H1 (cell line): ENCODE measurements at regions not wholly inside any gene's neighbourhood (a gene's known extent, or its start where the extent isn't known, plus 50 kb on each side); places are given as distances from the start of the nearest gene placed in this dataset.

Experiments
- BACH1 ChIP-seq: IDR thresholded peaks from 2 replicates; pipeline ENCODE4 v1.6.1; 2012; ENCODE audit warnings: low read length, improper control_type of control experiment
- GTF2F1 ChIP-seq: IDR thresholded peaks from 2 replicates; pipeline ENCODE4 v1.6.1; 2012; ENCODE audit warnings: low read depth, low read length, improper control_type of control experiment, borderline replicate concordance
- POLR2AphosphoS5 ChIP-seq: IDR thresholded peaks from 2 replicates; pipeline ENCODE4 v1.6.1; 2011; ENCODE audit warnings: low read depth, low read length
- TAF7 ChIP-seq: optimal IDR thresholded peaks from 2 replicates; pipeline ENCODE3; 2011; ENCODE audit warnings: low read depth, mild to moderate bottlenecking, inconsistent platforms, low read length, moderate library complexity, borderline replicate concordance
- TCF12 ChIP-seq: IDR thresholded peaks from 2 replicates; pipeline ENCODE4 v1.6.1; 2011; ENCODE audit warnings: low read depth, mild to moderate bottlenecking, low read length
- TF ChIP-seq, protein P1 (sequence below): fragments of 300-600 bp; sonication (generic); IDR thresholded peaks from 2 replicates; pipeline ENCODE4 v1.7.1; 2012; ENCODE audit warnings: low read length, moderate library complexity, mild to moderate bottlenecking, inconsistent platforms; ENCODE audit not compliant: insufficient replicate concordance
- TF ChIP-seq, protein P2 (sequence below): IDR thresholded peaks from 2 replicates; pipeline ENCODE4 v1.6.1; 2012; ENCODE audit warnings: inconsistent platforms
- TF ChIP-seq, protein P3 (sequence below), 3 experiments: IDR thresholded peaks; 1 replicate in 2 of 3; 2 replicates in 1 of 3; pipeline versions ENCODE4 v1.5.1 to v1.6.1; 2011; ENCODE audit warnings: low read length in 3 of 3, mild to moderate bottlenecking in 3 of 3, inconsistent platforms in 2 of 3, low read depth in 1 of 3, moderate library complexity in 1 of 3; ENCODE audit not compliant: insufficient read depth in 1 of 3; ENCODE audit errors: control extremely low read depth in 1 of 3

DNA sequence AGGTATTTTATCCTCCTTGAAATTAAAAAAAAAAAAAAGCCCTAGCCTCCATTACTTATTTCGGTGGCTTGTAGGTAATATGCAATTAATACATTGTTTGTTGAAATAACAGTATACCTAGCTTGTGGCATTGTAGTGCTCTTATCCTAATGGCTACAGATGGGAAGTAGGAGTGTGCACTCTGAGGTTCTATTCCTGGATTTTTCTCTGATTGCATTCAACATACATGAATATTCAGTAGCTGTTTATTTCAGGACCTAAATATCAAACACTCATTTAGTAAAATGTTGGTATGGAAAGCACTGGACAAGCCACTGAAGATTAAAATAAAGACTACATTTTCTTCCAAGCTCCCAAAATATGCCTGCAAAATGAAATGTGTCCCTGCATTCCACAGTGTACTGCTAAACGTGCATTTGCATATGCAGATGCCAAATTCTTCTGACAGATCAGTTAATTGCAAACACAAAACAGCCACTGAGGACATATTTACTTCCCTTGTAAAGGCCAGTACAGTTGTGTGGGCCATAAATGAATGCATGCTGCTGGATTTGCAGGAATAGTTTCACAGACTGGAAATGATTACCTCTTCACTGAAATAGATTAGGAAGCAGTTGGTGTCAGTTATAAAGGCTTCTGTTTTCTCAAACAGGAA lies 826.1 kb downstream of the PRELID2 start (continued):
- TF ChIP-seq, protein P1, sequence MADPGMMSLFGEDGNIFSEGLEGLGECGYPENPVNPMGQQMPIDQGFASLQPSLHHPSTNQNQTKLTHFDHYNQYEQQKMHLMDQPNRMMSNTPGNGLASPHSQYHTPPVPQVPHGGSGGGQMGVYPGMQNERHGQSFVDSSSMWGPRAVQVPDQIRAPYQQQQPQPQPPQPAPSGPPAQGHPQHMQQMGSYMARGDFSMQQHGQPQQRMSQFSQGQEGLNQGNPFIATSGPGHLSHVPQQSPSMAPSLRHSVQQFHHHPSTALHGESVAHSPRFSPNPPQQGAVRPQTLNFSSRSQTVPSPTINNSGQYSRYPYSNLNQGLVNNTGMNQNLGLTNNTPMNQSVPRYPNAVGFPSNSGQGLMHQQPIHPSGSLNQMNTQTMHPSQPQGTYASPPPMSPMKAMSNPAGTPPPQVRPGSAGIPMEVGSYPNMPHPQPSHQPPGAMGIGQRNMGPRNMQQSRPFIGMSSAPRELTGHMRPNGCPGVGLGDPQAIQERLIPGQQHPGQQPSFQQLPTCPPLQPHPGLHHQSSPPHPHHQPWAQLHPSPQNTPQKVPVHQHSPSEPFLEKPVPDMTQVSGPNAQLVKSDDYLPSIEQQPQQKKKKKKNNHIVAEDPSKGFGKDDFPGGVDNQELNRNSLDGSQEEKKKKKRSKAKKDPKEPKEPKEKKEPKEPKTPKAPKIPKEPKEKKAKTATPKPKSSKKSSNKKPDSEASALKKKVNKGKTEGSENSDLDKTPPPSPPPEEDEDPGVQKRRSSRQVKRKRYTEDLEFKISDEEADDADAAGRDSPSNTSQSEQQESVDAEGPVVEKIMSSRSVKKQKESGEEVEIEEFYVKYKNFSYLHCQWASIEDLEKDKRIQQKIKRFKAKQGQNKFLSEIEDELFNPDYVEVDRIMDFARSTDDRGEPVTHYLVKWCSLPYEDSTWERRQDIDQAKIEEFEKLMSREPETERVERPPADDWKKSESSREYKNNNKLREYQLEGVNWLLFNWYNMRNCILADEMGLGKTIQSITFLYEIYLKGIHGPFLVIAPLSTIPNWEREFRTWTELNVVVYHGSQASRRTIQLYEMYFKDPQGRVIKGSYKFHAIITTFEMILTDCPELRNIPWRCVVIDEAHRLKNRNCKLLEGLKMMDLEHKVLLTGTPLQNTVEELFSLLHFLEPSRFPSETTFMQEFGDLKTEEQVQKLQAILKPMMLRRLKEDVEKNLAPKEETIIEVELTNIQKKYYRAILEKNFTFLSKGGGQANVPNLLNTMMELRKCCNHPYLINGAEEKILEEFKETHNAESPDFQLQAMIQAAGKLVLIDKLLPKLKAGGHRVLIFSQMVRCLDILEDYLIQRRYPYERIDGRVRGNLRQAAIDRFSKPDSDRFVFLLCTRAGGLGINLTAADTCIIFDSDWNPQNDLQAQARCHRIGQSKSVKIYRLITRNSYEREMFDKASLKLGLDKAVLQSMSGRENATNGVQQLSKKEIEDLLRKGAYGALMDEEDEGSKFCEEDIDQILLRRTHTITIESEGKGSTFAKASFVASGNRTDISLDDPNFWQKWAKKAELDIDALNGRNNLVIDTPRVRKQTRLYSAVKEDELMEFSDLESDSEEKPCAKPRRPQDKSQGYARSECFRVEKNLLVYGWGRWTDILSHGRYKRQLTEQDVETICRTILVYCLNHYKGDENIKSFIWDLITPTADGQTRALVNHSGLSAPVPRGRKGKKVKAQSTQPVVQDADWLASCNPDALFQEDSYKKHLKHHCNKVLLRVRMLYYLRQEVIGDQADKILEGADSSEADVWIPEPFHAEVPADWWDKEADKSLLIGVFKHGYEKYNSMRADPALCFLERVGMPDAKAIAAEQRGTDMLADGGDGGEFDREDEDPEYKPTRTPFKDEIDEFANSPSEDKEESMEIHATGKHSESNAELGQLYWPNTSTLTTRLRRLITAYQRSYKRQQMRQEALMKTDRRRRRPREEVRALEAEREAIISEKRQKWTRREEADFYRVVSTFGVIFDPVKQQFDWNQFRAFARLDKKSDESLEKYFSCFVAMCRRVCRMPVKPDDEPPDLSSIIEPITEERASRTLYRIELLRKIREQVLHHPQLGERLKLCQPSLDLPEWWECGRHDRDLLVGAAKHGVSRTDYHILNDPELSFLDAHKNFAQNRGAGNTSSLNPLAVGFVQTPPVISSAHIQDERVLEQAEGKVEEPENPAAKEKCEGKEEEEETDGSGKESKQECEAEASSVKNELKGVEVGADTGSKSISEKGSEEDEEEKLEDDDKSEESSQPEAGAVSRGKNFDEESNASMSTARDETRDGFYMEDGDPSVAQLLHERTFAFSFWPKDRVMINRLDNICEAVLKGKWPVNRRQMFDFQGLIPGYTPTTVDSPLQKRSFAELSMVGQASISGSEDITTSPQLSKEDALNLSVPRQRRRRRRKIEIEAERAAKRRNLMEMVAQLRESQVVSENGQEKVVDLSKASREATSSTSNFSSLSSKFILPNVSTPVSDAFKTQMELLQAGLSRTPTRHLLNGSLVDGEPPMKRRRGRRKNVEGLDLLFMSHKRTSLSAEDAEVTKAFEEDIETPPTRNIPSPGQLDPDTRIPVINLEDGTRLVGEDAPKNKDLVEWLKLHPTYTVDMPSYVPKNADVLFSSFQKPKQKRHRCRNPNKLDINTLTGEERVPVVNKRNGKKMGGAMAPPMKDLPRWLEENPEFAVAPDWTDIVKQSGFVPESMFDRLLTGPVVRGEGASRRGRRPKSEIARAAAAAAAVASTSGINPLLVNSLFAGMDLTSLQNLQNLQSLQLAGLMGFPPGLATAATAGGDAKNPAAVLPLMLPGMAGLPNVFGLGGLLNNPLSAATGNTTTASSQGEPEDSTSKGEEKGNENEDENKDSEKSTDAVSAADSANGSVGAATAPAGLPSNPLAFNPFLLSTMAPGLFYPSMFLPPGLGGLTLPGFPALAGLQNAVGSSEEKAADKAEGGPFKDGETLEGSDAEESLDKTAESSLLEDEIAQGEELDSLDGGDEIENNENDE: no peak
- TF ChIP-seq TCF12 (no peak), TAF7 (no peak), POLR2AphosphoS5 (no peak), BACH1 (no peak), GTF2F1 (no peak)
- TF ChIP-seq, protein P2, sequence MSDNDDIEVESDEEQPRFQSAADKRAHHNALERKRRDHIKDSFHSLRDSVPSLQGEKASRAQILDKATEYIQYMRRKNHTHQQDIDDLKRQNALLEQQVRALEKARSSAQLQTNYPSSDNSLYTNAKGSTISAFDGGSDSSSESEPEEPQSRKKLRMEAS: no peak
- TF ChIP-seq, protein P3, sequence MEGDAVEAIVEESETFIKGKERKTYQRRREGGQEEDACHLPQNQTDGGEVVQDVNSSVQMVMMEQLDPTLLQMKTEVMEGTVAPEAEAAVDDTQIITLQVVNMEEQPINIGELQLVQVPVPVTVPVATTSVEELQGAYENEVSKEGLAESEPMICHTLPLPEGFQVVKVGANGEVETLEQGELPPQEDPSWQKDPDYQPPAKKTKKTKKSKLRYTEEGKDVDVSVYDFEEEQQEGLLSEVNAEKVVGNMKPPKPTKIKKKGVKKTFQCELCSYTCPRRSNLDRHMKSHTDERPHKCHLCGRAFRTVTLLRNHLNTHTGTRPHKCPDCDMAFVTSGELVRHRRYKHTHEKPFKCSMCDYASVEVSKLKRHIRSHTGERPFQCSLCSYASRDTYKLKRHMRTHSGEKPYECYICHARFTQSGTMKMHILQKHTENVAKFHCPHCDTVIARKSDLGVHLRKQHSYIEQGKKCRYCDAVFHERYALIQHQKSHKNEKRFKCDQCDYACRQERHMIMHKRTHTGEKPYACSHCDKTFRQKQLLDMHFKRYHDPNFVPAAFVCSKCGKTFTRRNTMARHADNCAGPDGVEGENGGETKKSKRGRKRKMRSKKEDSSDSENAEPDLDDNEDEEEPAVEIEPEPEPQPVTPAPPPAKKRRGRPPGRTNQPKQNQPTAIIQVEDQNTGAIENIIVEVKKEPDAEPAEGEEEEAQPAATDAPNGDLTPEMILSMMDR (IDR thresholded peaks at IDR 0.05; ENCODE audit: control extremely low read depth in 1 of 3, insufficient read depth in 1 of 3, low read depth in 1 of 3, low read length in 3 of 3): no peak
